ENCODE measurements at regions not wholly inside any gene's neighbourhood (a gene's known extent, or its start where the extent isn't known, plus 50 kb on each side); places are given as distances from the start of the nearest gene placed in this dataset.

DNA sequence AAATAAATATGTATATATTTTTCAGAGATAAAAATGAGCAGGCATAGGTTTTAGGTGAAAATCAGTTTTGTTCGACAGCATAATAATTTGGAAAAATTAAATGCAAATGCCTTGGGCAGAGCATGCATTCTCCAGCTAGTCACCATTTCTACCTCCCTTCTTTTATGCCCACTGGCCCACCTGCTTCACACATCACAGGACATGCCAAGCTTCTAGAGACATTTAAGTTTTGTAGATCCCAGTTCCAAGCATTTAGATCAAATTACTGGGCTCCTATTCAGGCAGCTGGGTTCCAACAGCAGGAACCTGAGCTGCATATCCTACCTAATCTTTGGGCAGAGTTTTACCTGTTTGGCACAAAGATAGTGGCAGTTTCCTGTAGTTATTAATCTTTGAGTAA, 67.6 kb upstream of the SLC38A4 start:
- Mint-ChIP-seq H3K27ac (no peak overlapping the region), H3K9me3 (peaks cover 0 to 7% (median 4%) of the 10 kb centered on the region in 11 donors), H3K27me3 (peaks cover 7 to 28% (median 9%) of the 10 kb centered on the region in 5 donors), H3K4me3 (no peak overlapping the region), H3K36me3 (peaks cover 0 to 7% (median 0%) of the 10 kb centered on the region in 5 donors), H3K4me1 (peaks cover 2 to 16% (median 8%) of the 10 kb centered on the region in 7 donors)
- Histone ChIP-seq H3K4me1 (ENCODE audit: control insufficient read depth in 2 of 2, insufficient read depth in 2 of 2, low read length in 2 of 2) (no peaks in the 10 kb centered on the region), H3K4me3 (ENCODE audit: low read length) (no peak overlapping the region), H3K9me3 (ENCODE audit: control insufficient read depth in 2 of 3, low read length in 3 of 3) (no peaks in the 10 kb centered on the region), H3K27ac (ENCODE audit: low read depth, low read length) (no peak overlapping the region), H3K27me3 (ENCODE audit: control insufficient read depth in 2 of 2, insufficient read depth in 2 of 2, low read length in 2 of 2) (no peaks in the 10 kb centered on the region), H3K36me3 (ENCODE audit: control insufficient read depth in 2 of 3, insufficient read depth in 3 of 3, low read length in 3 of 3) (no peaks in the 10 kb centered on the region)
- intact Hi-C loops (cut with micrococcal nuclease), result no loop called here
- ChIA-PET CTCF (no interaction called here), POLR2A (no interaction called here)
- ATAC-seq, result no peak
- DNase-seq, result no peak

DNA sequence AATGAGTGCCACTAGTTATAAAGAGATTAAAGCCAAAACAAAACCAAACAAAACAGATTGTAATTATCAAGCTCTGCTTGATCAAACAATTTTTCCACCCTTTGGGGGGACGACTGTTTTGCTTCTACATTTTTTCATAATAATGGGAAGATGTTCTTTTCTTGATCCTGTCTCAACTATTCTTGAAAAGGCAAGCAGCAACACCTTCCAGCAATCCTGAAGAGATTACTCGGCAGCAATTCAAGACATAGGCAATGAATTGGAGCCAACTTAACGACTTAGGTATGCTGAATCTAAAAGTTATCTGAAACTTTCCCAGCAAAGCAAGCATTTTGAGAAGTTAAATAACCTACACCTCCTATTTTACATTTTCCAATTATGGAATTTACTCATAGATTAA, 69.9 kb upstream of the SLC38A4 start:
- Histone ChIP-seq H3K27me3 (ENCODE audit: control insufficient read depth in 2 of 2, insufficient read depth in 2 of 2, low read length in 2 of 2) (no peaks in the 10 kb centered on the region), H3K9me3 (ENCODE audit: control insufficient read depth in 2 of 3, low read length in 3 of 3) (no peaks in the 10 kb centered on the region), H3K36me3 (ENCODE audit: control insufficient read depth in 2 of 3, insufficient read depth in 3 of 3, low read length in 3 of 3) (no peaks in the 10 kb centered on the region), H3K4me3 (ENCODE audit: low read length) (no peak overlapping the region), H3K4me1 (ENCODE audit: control insufficient read depth in 2 of 2, insufficient read depth in 2 of 2, low read length in 2 of 2) (no peaks in the 10 kb centered on the region), H3K27ac (ENCODE audit: low read depth, low read length) (no peak overlapping the region)
- intact Hi-C loops (cut with micrococcal nuclease), result no loop called here
- ATAC-seq (no peak), DNase-seq (no peak)
- POLR2A ChIA-PET, result no interaction called here
- peaks cover 0 to 4% (median 0%) of the 10 kb centered on the region in 5 donors for H3K36me3 Mint-ChIP-seq
- H3K27ac Mint-ChIP-seq, result no peak overlapping the region
- H3K9me3 Mint-ChIP-seq, result peaks cover 0 to 7% (median 2%) of the 10 kb centered on the region in 11 donors
- no peak overlapping the region for H3K4me3 Mint-ChIP-seq
- CTCF ChIA-PET, result no interaction called here
- peaks cover 5 to 28% (median 9%) of the 10 kb centered on the region in 5 donors for H3K27me3 Mint-ChIP-seq
- H3K4me1 Mint-ChIP-seq, result peaks cover 6 to 31% (median 15%) of the 10 kb centered on the region in 7 donors

DNA sequence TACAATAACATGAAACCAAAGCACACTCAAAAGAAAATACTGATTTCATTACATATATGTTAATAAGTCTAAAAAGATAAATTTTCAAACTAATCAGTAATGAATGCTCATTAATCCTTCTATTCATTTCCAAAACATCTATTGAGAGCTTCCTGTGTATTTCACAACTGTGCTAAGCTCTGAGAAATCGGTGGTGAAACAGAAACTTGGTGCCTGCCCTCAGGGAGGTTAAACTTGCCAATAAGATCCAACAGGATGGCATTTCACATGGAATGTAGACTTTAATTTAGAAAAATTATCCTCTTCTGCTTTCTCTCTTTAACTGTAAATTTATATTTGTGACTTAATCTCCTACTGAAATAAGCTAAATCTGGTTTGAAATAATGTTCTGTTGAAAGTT, 70.9 kb upstream of the SLC38A4 start:
- no peak overlapping the region for H3K4me3 ChIP-seq (ENCODE audit: low read length)
- peaks cover 0 to 7% (median 2%) of the 10 kb centered on the region in 11 donors for H3K9me3 Mint-ChIP-seq
- no peaks in the 10 kb centered on the region for H3K27me3 ChIP-seq (ENCODE audit: control insufficient read depth in 2 of 2, insufficient read depth in 2 of 2, low read length in 2 of 2)
- peaks cover 6 to 33% (median 17%) of the 10 kb centered on the region in 7 donors for H3K4me1 Mint-ChIP-seq
- H3K4me3 Mint-ChIP-seq, result no peak overlapping the region
- no peaks in the 10 kb centered on the region for H3K4me1 ChIP-seq (ENCODE audit: control insufficient read depth in 2 of 2, insufficient read depth in 2 of 2, low read length in 2 of 2)
- H3K36me3 Mint-ChIP-seq, result peaks cover 0 to 4% (median 0%) of the 10 kb centered on the region in 5 donors
- no peak for ATAC-seq
- no peak overlapping the region for H3K27ac ChIP-seq (ENCODE audit: low read depth, low read length)
- intact Hi-C loops (cut with micrococcal nuclease), result no loop called here
- no peaks in the 10 kb centered on the region for H3K9me3 ChIP-seq (ENCODE audit: control insufficient read depth in 2 of 3, low read length in 3 of 3)
- POLR2A ChIA-PET, result no interaction called here
- peaks cover 5 to 22% (median 10%) of the 10 kb centered on the region in 5 donors for H3K27me3 Mint-ChIP-seq
- DNase-seq, result no peak
- no peaks in the 10 kb centered on the region for H3K36me3 ChIP-seq (ENCODE audit: control insufficient read depth in 2 of 3, insufficient read depth in 3 of 3, low read length in 3 of 3)
- H3K27ac Mint-ChIP-seq, result no peak overlapping the region
- CTCF ChIA-PET, result no interaction called here

DNA sequence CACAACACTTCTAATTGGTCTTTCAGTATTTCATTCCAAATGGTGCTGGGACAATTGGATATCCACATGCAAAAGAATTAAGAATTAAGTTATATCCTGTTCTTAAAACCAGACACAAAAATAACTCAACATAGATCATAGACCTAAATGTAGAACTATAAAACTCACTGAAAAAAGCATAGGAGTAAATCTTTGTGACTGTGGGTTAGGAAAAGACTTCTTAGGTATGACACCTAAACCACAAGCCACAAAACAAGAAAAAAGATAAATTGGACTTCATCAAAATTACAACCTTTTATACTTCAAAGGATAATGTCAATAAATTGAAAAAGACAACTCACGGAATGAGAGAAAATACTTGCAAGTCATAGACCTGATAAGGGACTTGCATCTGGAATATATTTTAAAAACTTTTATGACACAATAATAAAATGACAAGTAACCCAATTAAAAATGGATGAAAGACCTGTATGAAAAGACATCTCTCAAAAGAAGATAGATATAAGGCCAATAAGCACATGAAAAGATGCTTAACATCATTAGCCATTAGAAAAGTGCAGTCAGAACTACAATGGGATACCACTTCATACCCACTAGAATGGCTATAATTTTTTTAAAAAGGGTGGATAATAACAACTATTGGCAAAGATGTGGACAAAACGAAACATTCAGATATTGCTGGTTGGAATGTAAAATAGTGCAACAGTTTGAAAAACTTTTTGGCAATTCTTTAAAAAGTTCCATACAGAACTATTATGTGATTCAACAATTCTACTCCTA, 72.5 kb upstream of the SLC38A4 start:
- intact Hi-C loops (cut with micrococcal nuclease), result no loop called here
- H3K27ac Mint-ChIP-seq, result no peak overlapping the region
- ChIA-PET POLR2A (no interaction called here), CTCF (no interaction called here)
- peaks cover 0 to 12% (median 9%) of the 10 kb centered on the region in 5 donors for H3K27me3 Mint-ChIP-seq
- Histone ChIP-seq H3K9me3 (ENCODE audit: control insufficient read depth in 2 of 3, low read length in 3 of 3) (no peaks in the 10 kb centered on the region), H3K27me3 (ENCODE audit: control insufficient read depth in 2 of 2, insufficient read depth in 2 of 2, low read length in 2 of 2) (no peaks in the 10 kb centered on the region), H3K4me3 (ENCODE audit: low read length) (no peak overlapping the region), H3K27ac (ENCODE audit: low read depth, low read length) (no peak overlapping the region), H3K36me3 (ENCODE audit: control insufficient read depth in 2 of 3, insufficient read depth in 3 of 3, low read length in 3 of 3) (no peaks in the 10 kb centered on the region), H3K4me1 (ENCODE audit: control insufficient read depth in 2 of 2, insufficient read depth in 2 of 2, low read length in 2 of 2) (no peaks in the 10 kb centered on the region)
- no peak for ATAC-seq
- H3K4me3 Mint-ChIP-seq, result no peak overlapping the region
- peaks cover 0 to 4% (median 0%) of the 10 kb centered on the region in 5 donors for H3K36me3 Mint-ChIP-seq
- H3K4me1 Mint-ChIP-seq, result peaks cover 6 to 33% (median 17%) of the 10 kb centered on the region in 7 donors
- peaks cover 0 to 7% (median 2%) of the 10 kb centered on the region in 11 donors for H3K9me3 Mint-ChIP-seq
- peak in 2 of 9 donors; percentile 5 to 7 for DNase-seq

DNA sequence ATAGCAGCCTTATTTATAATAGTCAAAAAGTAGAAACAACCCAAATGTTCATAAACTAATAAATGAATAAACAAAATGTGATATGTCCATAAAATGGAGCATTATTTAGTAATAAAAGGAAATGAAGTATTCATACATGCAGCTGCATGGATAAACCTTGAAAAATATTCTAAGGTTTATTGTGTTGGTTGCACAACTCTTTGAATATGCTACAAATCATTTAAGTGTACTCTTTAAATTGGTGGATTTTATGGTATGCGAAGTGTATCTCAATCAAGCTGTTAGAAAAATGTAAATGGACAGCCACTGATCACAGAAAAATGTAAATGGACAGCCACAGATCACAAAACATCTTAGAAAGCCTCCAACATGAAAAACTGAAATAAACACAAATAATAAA, 73.2 kb upstream of the SLC38A4 start:
- H3K27me3 Mint-ChIP-seq, result peaks cover 0 to 10% (median 7%) of the 10 kb centered on the region in 5 donors
- H3K27ac ChIP-seq (ENCODE audit: low read depth, low read length), result no peak overlapping the region
- H3K27me3 ChIP-seq (ENCODE audit: control insufficient read depth in 2 of 2, insufficient read depth in 2 of 2, low read length in 2 of 2), result no peaks in the 10 kb centered on the region
- no peaks in the 10 kb centered on the region for H3K9me3 ChIP-seq (ENCODE audit: control insufficient read depth in 2 of 3, low read length in 3 of 3)
- no peak overlapping the region for H3K27ac Mint-ChIP-seq
- no peaks in the 10 kb centered on the region for H3K36me3 ChIP-seq (ENCODE audit: control insufficient read depth in 2 of 3, insufficient read depth in 3 of 3, low read length in 3 of 3)
- H3K4me3 Mint-ChIP-seq, result no peak overlapping the region
- H3K4me3 ChIP-seq (ENCODE audit: low read length), result no peak overlapping the region
- peaks cover 0 to 7% (median 2%) of the 10 kb centered on the region in 11 donors for H3K9me3 Mint-ChIP-seq
- intact Hi-C loops (cut with micrococcal nuclease), result no loop called here
- peaks cover 0 to 4% (median 0%) of the 10 kb centered on the region in 5 donors for H3K36me3 Mint-ChIP-seq
- ChIA-PET CTCF (no interaction called here), POLR2A (no interaction called here)
- DNase-seq, result no peak
- ATAC-seq, result no peak
- peaks cover 6 to 33% (median 17%) of the 10 kb centered on the region in 7 donors for H3K4me1 Mint-ChIP-seq
- H3K4me1 ChIP-seq (ENCODE audit: control insufficient read depth in 2 of 2, insufficient read depth in 2 of 2, low read length in 2 of 2), result no peaks in the 10 kb centered on the region

DNA sequence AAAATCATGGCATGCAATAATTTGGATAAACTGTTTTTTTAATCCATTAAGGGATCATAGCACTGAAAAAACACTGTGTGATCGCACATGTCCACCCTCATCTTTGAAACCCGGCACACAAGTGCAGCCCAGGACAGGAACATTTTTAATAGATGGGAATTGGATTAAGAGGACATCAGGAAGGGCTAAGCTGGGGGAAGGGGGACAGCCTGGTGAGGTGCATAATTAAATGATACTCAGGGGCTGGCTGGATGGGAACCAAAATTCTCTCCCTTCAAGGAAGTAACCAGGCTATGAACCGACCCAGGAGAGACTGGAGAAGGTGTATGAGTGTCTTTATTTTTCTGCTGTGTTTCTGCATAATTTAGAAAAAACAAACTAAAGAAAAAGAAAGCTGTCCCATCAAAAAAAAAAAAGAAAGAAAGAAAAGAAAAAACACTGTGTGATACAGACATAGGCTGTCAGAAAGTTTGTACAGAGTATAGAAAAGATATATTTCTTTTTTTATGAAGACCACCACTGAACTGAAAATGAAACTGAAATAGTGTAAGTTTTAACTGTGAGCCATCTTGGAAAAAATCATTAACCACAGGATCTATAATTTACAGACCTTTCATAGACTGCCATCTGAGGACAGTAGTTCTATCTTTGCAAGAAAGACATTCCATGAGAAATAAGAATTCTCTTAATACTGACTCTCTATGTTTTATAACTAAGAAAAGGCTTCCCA, 75.1 kb upstream of the SLC38A4 start:
- no peak overlapping the region for H3K4me3 Mint-ChIP-seq
- peaks cover 0 to 7% (median 0%) of the 10 kb centered on the region in 11 donors for H3K9me3 Mint-ChIP-seq
- peaks cover 0 to 4% (median 0%) of the 10 kb centered on the region in 5 donors for H3K36me3 Mint-ChIP-seq
- POLR2A ChIA-PET, result no interaction called here
- no peak for ATAC-seq
- no peaks in the 10 kb centered on the region for H3K9me3 ChIP-seq (ENCODE audit: control insufficient read depth in 2 of 3, low read length in 3 of 3)
- no peak overlapping the region for H3K4me3 ChIP-seq (ENCODE audit: low read length)
- no peaks in the 10 kb centered on the region for H3K4me1 ChIP-seq (ENCODE audit: control insufficient read depth in 2 of 2, insufficient read depth in 2 of 2, low read length in 2 of 2)
- no peak overlapping the region for H3K27ac ChIP-seq (ENCODE audit: low read depth, low read length)
- H3K27me3 Mint-ChIP-seq, result peaks cover 0 to 13% (median 5%) of the 10 kb centered on the region in 5 donors
- CTCF ChIA-PET, result no interaction called here
- intact Hi-C loops (cut with micrococcal nuclease), result no loop called here
- H3K27me3 ChIP-seq (ENCODE audit: control insufficient read depth in 2 of 2, insufficient read depth in 2 of 2, low read length in 2 of 2), result no peaks in the 10 kb centered on the region
- H3K27ac Mint-ChIP-seq, result no peak overlapping the region
- peaks cover 6 to 33% (median 17%) of the 10 kb centered on the region in 7 donors for H3K4me1 Mint-ChIP-seq
- no peaks in the 10 kb centered on the region for H3K36me3 ChIP-seq (ENCODE audit: control insufficient read depth in 2 of 3, insufficient read depth in 3 of 3, low read length in 3 of 3)
- DNase-seq, result no peak

All from naive thymus-derived CD4-positive, alpha-beta T cell (primary cell).